GM12872 (cell line): ENCODE measurements at regions not wholly inside any gene's neighbourhood (a gene's known extent, or its start where the extent isn't known, plus 50 kb on each side); places are given as distances from the start of the nearest gene placed in this dataset.

Source experiments
- TF ChIP-seq, protein P1 (sequence below): IDR thresholded peaks from 3 replicates; pipeline ENCODE4 v1.5.1; 2011; ENCODE audit warnings: low read depth, mild to moderate bottlenecking, low read length, moderate library complexity; ENCODE audit not compliant: insufficient read depth

- TF ChIP-seq, protein P1, sequence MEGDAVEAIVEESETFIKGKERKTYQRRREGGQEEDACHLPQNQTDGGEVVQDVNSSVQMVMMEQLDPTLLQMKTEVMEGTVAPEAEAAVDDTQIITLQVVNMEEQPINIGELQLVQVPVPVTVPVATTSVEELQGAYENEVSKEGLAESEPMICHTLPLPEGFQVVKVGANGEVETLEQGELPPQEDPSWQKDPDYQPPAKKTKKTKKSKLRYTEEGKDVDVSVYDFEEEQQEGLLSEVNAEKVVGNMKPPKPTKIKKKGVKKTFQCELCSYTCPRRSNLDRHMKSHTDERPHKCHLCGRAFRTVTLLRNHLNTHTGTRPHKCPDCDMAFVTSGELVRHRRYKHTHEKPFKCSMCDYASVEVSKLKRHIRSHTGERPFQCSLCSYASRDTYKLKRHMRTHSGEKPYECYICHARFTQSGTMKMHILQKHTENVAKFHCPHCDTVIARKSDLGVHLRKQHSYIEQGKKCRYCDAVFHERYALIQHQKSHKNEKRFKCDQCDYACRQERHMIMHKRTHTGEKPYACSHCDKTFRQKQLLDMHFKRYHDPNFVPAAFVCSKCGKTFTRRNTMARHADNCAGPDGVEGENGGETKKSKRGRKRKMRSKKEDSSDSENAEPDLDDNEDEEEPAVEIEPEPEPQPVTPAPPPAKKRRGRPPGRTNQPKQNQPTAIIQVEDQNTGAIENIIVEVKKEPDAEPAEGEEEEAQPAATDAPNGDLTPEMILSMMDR = no peak
Observed at GRCh38 chr18:45538444-45538843, 76.8 kb upstream of the SLC14A2 start.

DNA sequence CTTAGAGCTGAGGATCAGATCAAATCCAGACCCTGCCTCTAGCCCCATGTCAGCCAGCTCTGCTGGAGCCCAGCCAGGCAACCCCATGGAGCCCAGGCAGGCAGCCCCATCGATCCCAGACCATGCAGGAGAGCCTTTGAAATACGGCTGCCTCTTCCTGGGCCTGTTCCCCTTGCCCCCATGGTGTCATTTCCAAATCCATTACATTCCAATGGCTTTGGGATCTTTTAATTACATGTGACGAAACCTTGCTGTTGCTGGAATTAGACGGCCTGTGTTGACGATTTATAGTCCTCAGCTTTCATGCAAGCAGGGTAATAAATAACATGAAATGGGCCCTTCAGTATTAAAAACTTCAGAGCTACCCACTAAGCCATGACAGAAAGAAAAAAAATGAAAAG is 75.8 kb upstream of the SLC14A2 start:
- TF ChIP-seq, protein P1 = no peak

GRCh38 chr18:45540125-45540524 is 75.2 kb upstream of the SLC14A2 start:
- TF ChIP-seq, protein P1 = no peak

- TF ChIP-seq, protein P1 = no peak
Observed at GRCh38 chr18:45541421-45541820, 73.9 kb upstream of the SLC14A2 start.

DNA sequence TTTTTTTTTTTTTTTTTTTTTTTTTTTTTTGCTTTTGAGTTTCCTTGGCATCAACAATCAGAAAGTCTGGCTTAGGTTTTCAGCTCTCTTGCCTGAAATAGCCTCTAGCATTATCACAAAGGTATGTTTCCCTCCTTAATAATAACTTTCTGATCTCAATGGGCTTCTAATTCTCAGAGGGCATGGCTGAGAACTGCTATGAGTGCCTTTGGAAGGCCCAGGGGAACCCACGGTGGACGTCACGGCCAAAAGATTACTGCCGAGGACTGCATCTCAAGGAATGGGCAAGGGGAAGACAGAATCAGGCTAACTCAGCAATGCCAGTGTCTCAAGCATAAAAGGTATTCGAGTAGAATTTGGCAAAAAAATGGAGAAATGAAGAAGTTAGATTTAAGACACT is 73.2 kb upstream of the SLC14A2 start:
- TF ChIP-seq, protein P1 = no peak

DNA sequence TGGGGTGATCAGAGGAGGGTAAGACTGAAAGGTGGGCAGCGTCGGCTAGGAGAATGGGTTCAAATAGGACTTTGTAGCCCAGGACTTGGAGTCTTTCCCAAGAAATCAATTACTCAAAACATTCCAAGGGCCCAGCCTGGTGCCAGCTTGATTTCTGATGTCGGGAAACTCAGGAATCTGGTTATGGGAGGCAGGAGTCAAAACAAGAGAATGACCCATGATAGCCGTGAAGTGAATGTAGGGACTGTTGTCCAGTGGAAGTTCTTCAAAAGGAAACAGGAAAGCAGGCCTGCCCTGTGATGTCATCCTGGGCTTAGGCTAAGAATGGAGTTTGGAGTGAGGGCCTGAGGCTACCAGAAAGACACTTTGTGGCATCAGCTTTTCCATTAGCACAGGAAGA is 67.4 kb upstream of the SLC14A2 start:
- TF ChIP-seq, protein P1 = no peak

DNA sequence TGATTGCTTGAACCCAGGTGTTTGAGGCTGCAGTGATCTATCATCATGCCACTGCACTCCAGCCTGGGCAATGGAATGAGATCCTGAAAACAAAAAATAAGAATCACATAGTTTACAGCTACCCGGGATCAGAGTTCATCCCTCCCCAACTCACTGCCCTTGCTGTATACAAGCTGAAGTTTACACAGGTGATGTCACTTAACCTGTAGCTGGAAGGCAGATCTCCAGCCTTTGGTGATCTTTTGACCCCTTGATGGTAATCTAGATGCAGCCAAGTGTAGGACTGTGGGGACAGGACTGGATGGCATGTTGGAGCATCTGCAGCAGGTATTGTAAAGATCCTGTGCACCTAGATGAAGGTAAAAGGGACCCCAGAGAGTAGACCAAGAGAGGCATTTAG is 66.7 kb upstream of the SLC14A2 start:
- TF ChIP-seq, protein P1 = no peak

- TF ChIP-seq, protein P1 = no peak
Observed at GRCh38 chr18:45549290-45549689, 66.0 kb upstream of the SLC14A2 start.
